ENCODE measurements at regions not wholly inside any gene's neighbourhood (a gene's known extent, or its start where the extent isn't known, plus 50 kb on each side); places are given as distances from the start of the nearest gene placed in this dataset.

DNA sequence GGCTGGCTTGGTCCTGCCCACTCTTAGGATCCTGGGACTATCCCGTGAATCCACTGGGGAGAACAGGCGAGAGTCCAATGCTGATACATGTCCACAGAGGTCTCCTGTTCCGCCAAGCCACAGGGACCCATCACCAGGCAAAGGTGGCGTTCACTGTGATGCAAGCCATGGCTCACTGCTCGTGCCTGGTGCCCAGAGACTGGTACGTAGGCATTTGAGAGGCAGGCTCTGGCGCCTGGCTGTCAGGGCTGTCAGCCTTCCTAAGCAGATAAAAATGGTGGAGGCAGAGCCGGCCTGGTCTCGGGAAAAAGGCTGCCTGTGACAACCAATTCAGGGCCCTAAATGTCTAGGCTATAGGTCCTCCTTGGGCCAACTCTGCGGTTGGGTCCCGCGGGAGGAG, 2329.0 kb downstream of the TP53TG3F start:
- Histone ChIP-seq H3K9me3 (ENCODE audit: low read depth, low read length, poor library complexity, severe bottlenecking) (peaks cover 56% of the 10 kb centered on the region), H3K27ac (ENCODE audit: low read depth, low read length, poor library complexity, severe bottlenecking) (no peak overlapping the region), H3K36me3 (ENCODE audit: insufficient read depth, low read length, poor library complexity, severe bottlenecking) (no peaks in the 10 kb centered on the region), H3K27me3 (replicated peaks; ENCODE audit: insufficient read depth, low read depth, low read length, poor library complexity) (no peaks in the 10 kb centered on the region), H3K4me1 (ENCODE audit: insufficient read depth, low read length, poor library complexity, severe bottlenecking) (no peaks in the 10 kb centered on the region), H3K4me3 (ENCODE audit: low read depth, low read length, poor library complexity, severe bottlenecking) (no peak overlapping the region)
- BruUV-seq (replicated peaks): no TSS peak
- ChIA-PET POLR2A (ENCODE audit: low non-redundant PET) (no interaction called here), CTCF (no interaction called here)
- TF ChIP-seq CTCF (conservative IDR thresholded peaks at IDR 0.05; ENCODE audit: low read depth, low read length): no peak
- TF ChIP-seq EZH2 (IDR thresholded peaks at IDR 0.05; ENCODE audit: borderline replicate concordance, low read depth, low read length, poor library complexity, severe bottlenecking): no peak
- no peak for DNase-seq (ENCODE audit: low spot score)
- intact Hi-C loops (cut with micrococcal nuclease; ENCODE audit: unreplicated experiment): loop anchor here (10.0 kb wide), 3 partner anchors 56 to 284 kb away; no protein-coding TSS in a partner anchor

DNA sequence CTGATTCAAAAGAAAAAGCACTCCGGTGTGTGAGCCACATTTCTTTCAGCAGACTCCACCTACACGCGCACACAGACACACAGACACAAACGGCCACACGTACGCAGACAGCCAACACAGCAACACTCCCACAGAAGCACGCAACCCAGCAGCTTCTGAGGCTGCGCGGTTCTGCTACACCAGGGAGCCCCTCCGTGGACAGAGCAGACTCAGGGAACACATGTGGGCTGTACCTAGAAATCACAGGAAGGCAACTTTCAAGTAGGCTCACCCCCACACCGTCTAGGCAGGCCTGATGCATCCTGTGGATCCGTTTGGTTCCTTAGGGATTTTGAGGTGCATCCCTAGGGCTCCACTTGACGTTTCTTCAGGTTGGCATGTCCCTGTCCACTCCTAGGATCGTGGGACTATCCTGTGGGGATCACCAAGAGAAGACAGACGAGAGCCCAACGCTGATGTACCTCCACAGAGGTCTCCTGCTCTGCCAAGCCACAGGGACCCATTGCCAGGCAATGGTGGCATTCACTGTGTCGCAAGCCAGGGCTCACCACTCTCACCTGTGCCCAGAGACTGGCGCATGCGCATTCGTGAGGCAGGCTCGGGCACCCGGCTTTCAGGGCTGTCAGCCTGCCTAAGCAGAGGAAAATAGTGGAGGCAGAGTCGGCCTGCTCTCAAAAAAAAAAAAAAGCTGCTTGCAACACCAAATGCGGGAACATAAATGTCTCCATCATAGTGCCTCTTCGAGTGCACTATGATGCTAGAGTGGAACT, 2333.3 kb downstream of the TP53TG3F start:
- no peak for TF ChIP-seq CTCF (conservative IDR thresholded peaks at IDR 0.05; ENCODE audit: low read depth, low read length)
- no peak for TF ChIP-seq EZH2 (IDR thresholded peaks at IDR 0.05; ENCODE audit: borderline replicate concordance, low read depth, low read length, poor library complexity, severe bottlenecking)
- no peaks in the 10 kb centered on the region for H3K27me3 ChIP-seq (replicated peaks; ENCODE audit: insufficient read depth, low read depth, low read length, poor library complexity)
- intact Hi-C loops (cut with micrococcal nuclease; ENCODE audit: unreplicated experiment): no loop called here
- no TSS peak for BruUV-seq (replicated peaks)
- no peak overlapping the region for H3K27ac ChIP-seq (ENCODE audit: low read depth, low read length, poor library complexity, severe bottlenecking)
- no peaks in the 10 kb centered on the region for H3K36me3 ChIP-seq (ENCODE audit: insufficient read depth, low read length, poor library complexity, severe bottlenecking)
- H3K4me3 ChIP-seq (ENCODE audit: low read depth, low read length, poor library complexity, severe bottlenecking): no peak overlapping the region
- DNase-seq (ENCODE audit: low spot score): no peak
- CTCF ChIA-PET: no interaction called here
- POLR2A ChIA-PET (ENCODE audit: low non-redundant PET): no interaction called here
- peaks cover 29% of the 10 kb centered on the region for H3K9me3 ChIP-seq (ENCODE audit: low read depth, low read length, poor library complexity, severe bottlenecking)
- no peaks in the 10 kb centered on the region for H3K4me1 ChIP-seq (ENCODE audit: insufficient read depth, low read length, poor library complexity, severe bottlenecking)

DNA sequence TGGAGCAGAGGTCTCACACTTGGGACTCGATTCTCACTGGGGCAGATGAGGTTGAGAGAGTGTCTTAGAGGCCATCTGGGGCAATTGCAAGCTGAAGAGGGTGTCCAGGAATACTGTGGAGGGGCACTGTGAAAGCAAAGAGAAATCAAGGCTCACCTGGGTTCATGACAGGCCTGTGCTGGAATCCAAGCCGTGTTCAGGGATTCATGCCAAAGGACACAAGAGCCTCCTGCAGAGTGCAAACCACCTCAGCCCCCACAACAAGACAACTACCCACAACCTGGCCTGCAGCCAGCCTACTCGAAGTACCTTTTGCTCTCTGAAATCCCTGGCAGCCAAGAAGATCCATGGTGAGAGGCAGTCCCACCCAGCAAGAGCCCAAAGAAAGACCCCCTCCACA, 2334.2 kb downstream of the TP53TG3F start:
- H3K4me3 ChIP-seq (ENCODE audit: low read depth, low read length, poor library complexity, severe bottlenecking): no peak overlapping the region
- no peaks in the 10 kb centered on the region for H3K4me1 ChIP-seq (ENCODE audit: insufficient read depth, low read length, poor library complexity, severe bottlenecking)
- intact Hi-C loops (cut with micrococcal nuclease; ENCODE audit: unreplicated experiment): no loop called here
- no peak for DNase-seq (ENCODE audit: low spot score)
- BruUV-seq (replicated peaks): no TSS peak
- ChIA-PET POLR2A (ENCODE audit: low non-redundant PET) (no interaction called here), CTCF (no interaction called here)
- peaks cover 28% of the 10 kb centered on the region for H3K9me3 ChIP-seq (ENCODE audit: low read depth, low read length, poor library complexity, severe bottlenecking)
- H3K27me3 ChIP-seq (replicated peaks; ENCODE audit: insufficient read depth, low read depth, low read length, poor library complexity): no peaks in the 10 kb centered on the region
- TF ChIP-seq CTCF (conservative IDR thresholded peaks at IDR 0.05; ENCODE audit: low read depth, low read length): no peak
- TF ChIP-seq EZH2 (IDR thresholded peaks at IDR 0.05; ENCODE audit: borderline replicate concordance, low read depth, low read length, poor library complexity, severe bottlenecking): no peak
- no peak overlapping the region for H3K27ac ChIP-seq (ENCODE audit: low read depth, low read length, poor library complexity, severe bottlenecking)
- H3K36me3 ChIP-seq (ENCODE audit: insufficient read depth, low read length, poor library complexity, severe bottlenecking): no peaks in the 10 kb centered on the region
